ENCODE measurements at regions not wholly inside any gene's neighbourhood (a gene's known extent, or its start where the extent isn't known, plus 50 kb on each side); places are given as distances from the start of the nearest gene placed in this dataset.
A peak's percentile ranks its signal among the peaks of the same experiment; 100 is the strongest.

- H3K4me3 ChIP-seq (ENCODE audit: low read depth, low read length), result no peak overlapping the region
- DNase-seq (ENCODE audit: low read depth), result no peak
Observed at GRCh38 chr17:34716291-34716690, 136.9 kb downstream of the TMEM132E start.

DNA sequence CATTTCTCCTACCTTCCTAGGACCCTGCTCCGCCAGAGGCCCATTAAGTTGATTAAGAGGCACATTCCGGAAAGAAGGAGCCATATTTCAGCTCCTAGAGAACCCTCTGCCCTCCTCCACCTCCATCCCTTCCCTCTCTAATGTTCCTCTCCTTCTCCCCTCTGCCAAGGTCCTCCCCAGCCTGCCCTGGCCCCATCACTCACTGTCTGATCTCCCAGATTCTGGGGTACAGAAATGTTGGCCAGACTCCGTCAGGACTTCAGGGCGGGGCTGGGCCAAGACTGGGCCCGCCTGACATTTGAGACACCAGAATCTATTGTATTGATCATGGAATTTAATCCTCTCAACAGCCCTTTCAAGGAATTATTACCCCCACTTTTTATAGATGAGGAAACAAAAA, 136.1 kb downstream of the TMEM132E start:
- H3K4me3 ChIP-seq (ENCODE audit: low read depth, low read length), result no peak overlapping the region
- no peak for DNase-seq (ENCODE audit: low read depth)

DNA sequence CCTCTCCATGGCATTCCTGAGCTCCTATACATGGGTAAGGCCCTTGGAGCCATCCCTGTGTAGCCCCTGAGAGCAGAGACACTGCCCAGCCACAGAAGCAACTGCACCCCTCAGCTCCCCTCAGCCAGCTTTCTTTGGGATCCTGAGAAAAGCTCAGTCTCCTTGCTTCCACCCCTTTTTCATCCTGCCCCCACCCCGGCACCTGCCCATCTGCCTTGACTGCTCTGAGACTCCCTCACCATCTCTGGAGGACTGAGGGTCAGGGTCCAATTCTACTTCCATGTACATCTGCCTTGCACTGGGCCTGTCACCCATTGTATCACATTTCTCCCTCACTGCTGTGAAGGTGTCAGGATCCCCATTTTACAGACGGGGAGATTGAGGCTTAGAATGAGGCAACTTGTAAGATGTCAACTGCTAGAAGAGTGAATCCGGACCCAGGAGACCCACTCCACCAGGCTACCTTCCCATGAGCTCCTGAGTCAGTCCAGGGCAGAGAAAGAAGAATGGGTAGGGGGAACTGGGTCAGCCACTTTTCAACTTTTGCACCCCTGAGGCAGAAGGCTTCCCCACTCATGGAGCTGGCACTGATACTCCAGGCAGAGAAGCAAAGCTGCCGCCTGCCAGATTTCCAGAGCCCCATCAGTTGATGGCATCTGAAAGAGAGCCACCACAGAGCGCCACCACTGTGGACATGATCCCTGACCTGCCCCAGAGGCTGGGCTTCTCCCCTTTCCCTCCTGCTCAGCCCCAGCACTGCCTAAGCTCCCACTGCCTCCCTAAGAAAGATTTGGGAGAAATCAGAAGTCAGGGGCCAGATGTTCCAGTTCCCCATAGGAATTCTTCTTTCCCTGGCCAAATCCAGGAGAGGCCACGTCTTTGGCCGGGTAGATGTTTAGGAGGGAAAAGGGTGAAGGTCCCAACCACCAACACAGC, 135.4 kb downstream of the TMEM132E start:
- no peak overlapping the region for H3K4me3 ChIP-seq (ENCODE audit: low read depth, low read length)
- DNase-seq (ENCODE audit: low read depth), result no peak

DNA sequence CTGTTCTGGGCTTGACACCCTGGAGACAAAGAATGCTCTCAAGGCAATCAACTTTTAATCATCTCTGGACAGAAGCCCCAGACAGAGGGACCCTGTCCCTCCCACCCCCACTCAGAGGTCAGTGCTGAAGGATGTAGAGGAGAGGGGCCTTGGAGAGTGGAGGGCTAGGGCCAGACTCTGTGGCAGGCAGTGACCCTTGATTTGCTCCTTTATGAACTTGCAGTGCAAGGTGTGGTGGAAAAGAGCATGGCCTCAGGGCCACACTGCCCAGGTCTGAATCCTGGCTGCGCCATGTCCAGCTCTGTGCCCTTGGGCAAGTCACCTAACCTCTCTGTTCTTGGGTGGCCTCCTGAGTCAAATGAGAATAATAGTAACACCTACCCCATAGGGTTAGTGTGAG, 134.3 kb downstream of the TMEM132E start:
- H3K4me3 ChIP-seq (ENCODE audit: low read depth, low read length), result no peak overlapping the region
- DNase-seq (ENCODE audit: low read depth), result no peak

- H3K4me3 ChIP-seq (ENCODE audit: low read depth, low read length), result no peak overlapping the region
- DNase-seq (ENCODE audit: low read depth), result no peak
Observed at GRCh38 chr17:34712481-34713195, 133.3 kb downstream of the TMEM132E start.

GRCh38 chr17:34711646-34712045, 132.3 kb downstream of the TMEM132E start:
- H3K4me3 ChIP-seq (ENCODE audit: low read depth, low read length), result no peak overlapping the region
- no peak for DNase-seq (ENCODE audit: low read depth)

- H3K4me3 ChIP-seq (ENCODE audit: low read depth, low read length), result no peak overlapping the region
- DNase-seq (ENCODE audit: low read depth), result no peak
Observed at GRCh38 chr17:34710226-34710625, 130.8 kb downstream of the TMEM132E start.

GRCh38 chr17:34709158-34709754, 129.9 kb downstream of the TMEM132E start:
- H3K4me3 ChIP-seq (ENCODE audit: low read depth, low read length), result no peak overlapping the region
- DNase-seq (ENCODE audit: low read depth), result no peak

- H3K4me3 ChIP-seq (ENCODE audit: low read depth, low read length), result no peak overlapping the region
- no peak for DNase-seq (ENCODE audit: low read depth)
Observed at GRCh38 chr17:34706029-34706428, 126.6 kb downstream of the TMEM132E start.

DNA sequence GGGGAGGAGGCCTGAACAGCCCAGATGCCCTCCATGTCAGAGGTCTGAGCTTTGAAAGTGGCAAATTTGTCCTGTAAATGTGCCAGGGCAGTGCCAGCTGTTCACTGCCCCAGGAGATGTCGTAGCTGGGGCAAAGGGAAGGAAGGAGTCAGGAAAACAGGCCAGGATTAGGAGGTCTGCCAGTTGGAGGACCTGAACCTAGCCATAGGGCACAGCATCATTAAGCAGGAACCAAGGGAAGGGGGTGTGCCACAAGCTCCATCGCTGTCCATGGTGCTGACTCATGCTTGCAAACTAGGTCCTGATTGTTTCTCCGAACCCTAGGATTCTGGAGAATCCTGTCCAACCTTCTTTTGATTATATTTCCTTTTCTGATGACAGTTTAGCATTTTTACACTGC, 124.2 kb downstream of the TMEM132E start:
- peak; percentile 1 for DNase-seq (ENCODE audit: low read depth)
- H3K4me3 ChIP-seq (ENCODE audit: low read depth, low read length), result no peak overlapping the region

GRCh38 chr17:34699181-34699580, 119.8 kb downstream of the TMEM132E start:
- DNase-seq (ENCODE audit: low read depth), result no peak
- H3K4me3 ChIP-seq (ENCODE audit: low read depth, low read length), result no peak overlapping the region

DNA sequence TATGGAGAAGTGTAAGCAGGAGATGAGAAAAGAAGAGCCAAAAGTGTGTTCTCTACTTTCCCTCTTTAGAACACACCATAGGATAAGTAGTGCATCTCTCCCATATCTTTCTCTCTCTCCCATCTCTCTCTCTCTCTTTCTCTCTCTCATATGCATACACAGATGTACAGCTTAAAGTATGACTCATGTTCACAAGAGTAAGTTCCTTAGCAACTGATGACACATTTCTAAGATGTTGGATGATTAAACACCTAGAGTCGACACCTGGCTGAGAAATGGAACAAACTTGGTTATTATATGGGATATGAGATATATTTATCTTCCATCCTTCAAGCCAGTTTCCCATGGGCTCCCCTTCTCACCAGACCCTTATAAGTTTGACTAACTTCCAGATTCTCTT, 113.5 kb downstream of the TMEM132E start:
- no peak for DNase-seq (ENCODE audit: low read depth)
- H3K4me3 ChIP-seq (ENCODE audit: low read depth, low read length), result no peak overlapping the region

Measured in skeletal muscle cell (primary cell).